ENCODE measurements at regions not wholly inside any gene's neighbourhood (a gene's known extent, or its start where the extent isn't known, plus 50 kb on each side); places are given as distances from the start of the nearest gene placed in this dataset.

GRCh38 chr4:44554768-44555167 lies 96.7 kb downstream of the YIPF7 start (continued):
- no peak for TF ChIP-seq NANOG (IDR thresholded peaks at IDR 0.05; ENCODE audit: borderline replicate concordance)

DNA sequence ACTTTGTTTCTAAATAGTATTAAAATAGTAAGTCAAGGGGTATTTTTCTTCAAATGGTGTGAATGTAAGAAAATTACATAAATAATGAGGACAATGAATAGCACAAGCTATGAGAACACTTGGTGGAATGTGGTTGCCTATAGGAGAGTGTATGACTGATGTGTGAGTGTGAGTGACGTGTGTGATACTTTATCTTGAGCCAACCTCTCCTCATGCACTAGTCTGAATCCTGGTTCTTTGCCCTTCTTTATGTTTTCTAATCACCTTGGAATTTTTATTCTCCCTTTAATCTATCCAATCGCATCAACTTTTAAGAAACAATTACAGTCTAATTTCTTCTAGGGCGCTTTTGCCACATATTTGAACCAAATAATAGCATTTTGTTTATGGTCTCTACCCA lies 98.2 kb downstream of the YIPF7 start:
- Histone ChIP-seq H3F3A (replicated peaks; ENCODE audit: low read depth) (no peaks in the 10 kb centered on the region), H3K27ac (ENCODE audit: low read depth) (no peak overlapping the region; the same call in 1 of the 2 replicates), H3K27me3 (ENCODE audit: insufficient read depth) (no peaks in the 10 kb centered on the region), H2AFZ (no peak overlapping the region), H3K9me2 (ENCODE audit: insufficient read depth) (0 out of 2 replicates have a peak, but pooled peaks cover 4% of the 10 kb centered on the region), H3K4me2 (no peak overlapping the region), H3K4me1 (ENCODE audit: insufficient read depth) (no peaks in the 10 kb centered on the region), H4K20me1 (replicated peaks; ENCODE audit: insufficient read depth) (no peaks in the 10 kb centered on the region), H3K4me3 (no peak overlapping the region), H3K36me3 (ENCODE audit: insufficient read depth) (no peaks in the 10 kb centered on the region), H3K79me2 (replicated peaks; ENCODE audit: insufficient read depth) (no peaks in the 10 kb centered on the region)
- no peaks in the 10 kb centered on the region for H3K27me3 Mint-ChIP-seq (ENCODE audit: insufficient read depth, low read depth, poor library complexity)
- TF ChIP-seq ETS1 (IDR thresholded peaks at IDR 0.05) (no peak), EZH2 (IDR thresholded peaks at IDR 0.05; ENCODE audit: low read depth, unreplicated experiment) (no peak)
- ATAC-seq (no peak), DNase-seq (ENCODE audit: low spot score) (no peak)
- peaks cover 8% of the 10 kb centered on the region; the same call in 2 of the 3 replicates for H3K4me1 Mint-ChIP-seq
- H3K4me3 Mint-ChIP-seq = no peak overlapping the region
- H3K36me3 Mint-ChIP-seq (ENCODE audit: low read depth) = no peaks in the 10 kb centered on the region
- no peak overlapping the region for H3K27ac Mint-ChIP-seq
- H3K9me3 Mint-ChIP-seq = no peaks in the 10 kb centered on the region

DNA sequence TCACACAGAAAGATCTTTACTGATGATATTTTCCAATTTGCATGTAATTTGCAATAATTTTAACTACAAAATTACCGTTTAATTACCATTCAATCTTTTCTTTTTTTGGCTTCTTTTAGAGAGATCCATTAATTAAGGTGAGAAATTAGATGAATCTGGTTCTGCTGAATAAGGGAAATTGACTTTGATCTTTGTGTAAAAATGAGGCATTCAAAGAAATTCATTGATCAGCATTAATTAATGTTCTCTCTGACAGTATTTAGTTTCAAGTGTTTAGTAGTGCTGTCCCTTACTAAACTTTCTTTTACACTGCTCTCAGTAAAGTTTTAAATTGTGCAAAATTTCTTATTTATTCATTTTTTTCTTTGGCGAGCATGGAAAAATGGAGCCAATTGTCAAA lies 97.2 kb upstream of the KCTD8 start:
- Mint-ChIP-seq H3K9me3 (no peaks in the 10 kb centered on the region), H3K27ac (no peak overlapping the region; the same call in 1 of the 2 replicates), H3K4me1 (peaks cover 22% of the 10 kb centered on the region), H3K27me3 (ENCODE audit: insufficient read depth, low read depth, poor library complexity) (no peaks in the 10 kb centered on the region), H3K4me3 (no peak overlapping the region), H3K36me3 (ENCODE audit: low read depth) (no peaks in the 10 kb centered on the region)
- DNase-seq (ENCODE audit: low spot score) (no peak), ATAC-seq (no peak)
- TF ChIP-seq ETS1 (IDR thresholded peaks at IDR 0.05) = no peak
- TF ChIP-seq ZNF331 (CRISPR knock-in tag; IDR thresholded peaks at IDR 0.05; ENCODE audit: low read depth) = no peak
- no peak for TF ChIP-seq POLR2AphosphoS5 (IDR thresholded peaks at IDR 0.05; ENCODE audit: low read depth)
- TF ChIP-seq CTCF (conservative IDR thresholded peaks at IDR 0.05; ENCODE audit: low read depth in 2 of 2) = no peak
- TF ChIP-seq CREB1 (CRISPR knock-in tag; IDR thresholded peaks at IDR 0.05; ENCODE audit: low read depth) = no peak
- TF ChIP-seq STAT1 (IDR thresholded peaks at IDR 0.05; ENCODE audit: unreplicated experiment) = no peak
- no peak for TF ChIP-seq NANOG (IDR thresholded peaks at IDR 0.05; ENCODE audit: borderline replicate concordance)
- Histone ChIP-seq H3K36me3 (ENCODE audit: insufficient read depth) (no peaks in the 10 kb centered on the region), H3K27ac (ENCODE audit: low read depth) (no peak overlapping the region), H3K4me1 (ENCODE audit: insufficient read depth) (peaks cover 9% of the 10 kb centered on the region), H2AFZ (no peak overlapping the region), H3K9me2 (ENCODE audit: insufficient read depth) (0 out of 2 replicates have a peak, but pooled peaks cover 4% of the 10 kb centered on the region), H3K27me3 (ENCODE audit: insufficient read depth) (no peaks in the 10 kb centered on the region), H3F3A (replicated peaks; ENCODE audit: low read depth) (no peaks in the 10 kb centered on the region), H3K4me3 (no peak overlapping the region), H3K4me2 (no peak overlapping the region), H4K20me1 (replicated peaks; ENCODE audit: insufficient read depth) (no peaks in the 10 kb centered on the region), H3K79me2 (replicated peaks; ENCODE audit: insufficient read depth) (no peaks in the 10 kb centered on the region)
